ENCODE measurements at regions not wholly inside any gene's neighbourhood (a gene's known extent, or its start where the extent isn't known, plus 50 kb on each side); places are given as distances from the start of the nearest gene placed in this dataset.

DNA sequence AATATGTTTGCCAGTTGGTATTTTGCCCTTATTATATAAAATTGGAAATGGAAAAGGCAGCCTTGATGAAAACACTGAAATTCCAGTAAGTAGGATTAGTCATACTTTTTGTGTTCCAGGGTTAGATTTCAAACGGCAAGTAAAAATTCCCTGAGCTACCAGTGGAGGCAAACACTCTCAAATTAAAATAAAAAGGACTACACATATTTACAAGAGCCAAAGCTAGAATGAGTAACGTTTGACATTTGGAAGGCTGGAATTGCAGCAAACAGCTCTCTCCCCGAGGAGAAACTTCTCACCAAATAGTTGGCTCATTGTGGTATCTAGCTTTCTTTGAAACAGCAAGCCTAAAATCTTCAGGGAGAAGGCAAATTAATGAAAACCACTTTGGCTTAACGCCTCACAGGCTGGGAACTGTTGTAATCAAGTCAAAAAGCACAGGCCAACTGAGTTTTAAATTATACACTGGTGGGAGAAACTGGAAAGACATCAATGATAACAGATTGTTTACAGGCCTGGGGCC, 288.4 kb downstream of the SNX13 start:
- H3K9me3 ChIP-seq (ENCODE audit: control extremely low read depth in 1 of 5, control insufficient read depth in 4 of 5, insufficient read depth in 2 of 5, low read depth in 1 of 5, low read length in 4 of 5) = no peaks in the 10 kb centered on the region
- peaks cover 2 to 7% (median 4%) of the 10 kb centered on the region in 4 experiments for H3K4me1 ChIP-seq (ENCODE audit: control extremely low read depth in 1 of 4, control insufficient read depth in 4 of 4, insufficient read depth in 4 of 4, low read length in 3 of 4)
- H3K27ac ChIP-seq (ENCODE audit: insufficient read depth in 1 of 2, low read depth in 1 of 2, low read length in 2 of 2, poor library complexity in 1 of 2, severe bottlenecking in 2 of 2) = no peak overlapping the region
- WGBS (ENCODE audit: insufficient coverage) = 100% methylated on average over 4 of the region's 4 CpGs
- ChIA-PET POLR2A (no interaction called here), CTCF (interaction anchor here (1.3 kb wide), 1 partner anchor 10 kb away, joined by 5 read pairs; no protein-coding TSS in a partner anchor)
- H3K4me3 ChIP-seq (ENCODE audit: control insufficient read depth in 1 of 7, extremely low read depth in 1 of 7, insufficient read depth in 4 of 7, low read depth in 2 of 7, low read length in 6 of 7) = no peak overlapping the region
- no peaks in the 10 kb centered on the region for H3K27me3 ChIP-seq (replicated peaks in 2 of 5; ENCODE audit: control insufficient read depth in 4 of 5, insufficient read depth in 5 of 5, low read length in 4 of 5)
- H3K36me3 ChIP-seq (ENCODE audit: control insufficient read depth in 4 of 4, insufficient read depth in 4 of 4, low read length in 3 of 4) = no peaks in the 10 kb centered on the region
- no peak for DNase-seq

DNA sequence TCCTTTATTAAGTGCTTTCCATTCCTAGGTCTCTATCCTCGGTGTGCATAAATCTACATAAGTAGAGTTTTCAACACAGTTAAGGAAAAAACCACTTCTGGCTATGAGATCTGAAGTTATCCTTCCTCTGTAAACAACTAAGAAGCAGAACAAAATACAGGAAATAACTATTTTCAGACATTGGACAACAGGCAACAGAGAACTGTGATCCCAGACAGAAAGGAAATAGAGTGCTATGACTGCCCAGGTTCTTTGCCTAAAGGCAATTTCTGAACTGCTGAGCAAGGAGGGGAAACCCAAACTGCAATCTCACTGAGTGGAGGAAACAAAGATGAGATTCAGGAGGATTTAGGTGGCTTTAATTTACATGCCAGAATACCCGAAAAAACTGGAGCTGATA, 285.4 kb downstream of the SNX13 start:
- POLR2A ChIA-PET = no interaction called here
- H3K9me3 ChIP-seq (ENCODE audit: control extremely low read depth in 1 of 5, control insufficient read depth in 4 of 5, insufficient read depth in 2 of 5, low read depth in 1 of 5, low read length in 4 of 5) = no peaks in the 10 kb centered on the region
- H3K4me1 ChIP-seq (ENCODE audit: control extremely low read depth in 1 of 4, control insufficient read depth in 4 of 4, insufficient read depth in 4 of 4, low read length in 3 of 4) = peaks cover 2 to 7% (median 4%) of the 10 kb centered on the region in 4 experiments
- no peak overlapping the region for H3K4me3 ChIP-seq (ENCODE audit: control insufficient read depth in 1 of 7, extremely low read depth in 1 of 7, insufficient read depth in 4 of 7, low read depth in 2 of 7, low read length in 6 of 7)
- 25% methylated on average over 2 of the region's 2 CpGs for WGBS (ENCODE audit: insufficient coverage)
- no peaks in the 10 kb centered on the region for H3K27me3 ChIP-seq (replicated peaks in 2 of 5; ENCODE audit: control insufficient read depth in 4 of 5, insufficient read depth in 5 of 5, low read length in 4 of 5)
- CTCF ChIA-PET = interaction anchor here (0.9 to 1.3 kb wide), 3 partner anchors 8 to 353 kb away, joined by 3 to 6 read pairs (median 5); no protein-coding TSS in a partner anchor
- H3K36me3 ChIP-seq (ENCODE audit: control insufficient read depth in 4 of 4, insufficient read depth in 4 of 4, low read length in 3 of 4) = no peaks in the 10 kb centered on the region
- DNase-seq = peak in 2 of 3 donors; percentile 41 to 73
- H3K27ac ChIP-seq (ENCODE audit: insufficient read depth in 1 of 2, low read depth in 1 of 2, low read length in 2 of 2, poor library complexity in 1 of 2, severe bottlenecking in 2 of 2) = no peak overlapping the region

DNA sequence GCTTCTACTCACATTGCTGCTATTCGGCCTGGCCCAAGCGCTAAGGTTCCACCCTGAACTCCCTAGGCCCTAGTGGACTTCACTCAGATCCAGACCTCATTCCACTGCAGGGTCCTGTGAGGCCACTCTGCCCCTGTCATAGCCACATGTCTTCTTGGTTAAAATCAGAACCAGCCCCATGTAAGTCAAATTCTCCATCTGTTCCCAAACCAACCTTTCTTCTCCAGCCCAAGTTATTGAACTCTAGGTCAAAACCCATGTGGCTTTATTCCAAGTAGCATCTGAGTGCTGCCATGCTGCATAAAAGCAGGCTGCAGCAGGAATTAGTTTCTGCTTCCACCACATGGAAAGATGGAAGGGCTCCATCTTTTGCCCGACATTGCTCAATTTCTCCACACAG, 281.2 kb downstream of the SNX13 start:
- ChIA-PET CTCF (no interaction called here), POLR2A (no interaction called here)
- H3K27ac ChIP-seq (ENCODE audit: insufficient read depth in 1 of 2, low read depth in 1 of 2, low read length in 2 of 2, poor library complexity in 1 of 2, severe bottlenecking in 2 of 2) = no peak overlapping the region
- H3K36me3 ChIP-seq (ENCODE audit: control insufficient read depth in 4 of 4, insufficient read depth in 4 of 4, low read length in 3 of 4) = no peaks in the 10 kb centered on the region
- WGBS (ENCODE audit: insufficient coverage) = 96% methylated on average over 3 of the region's 3 CpGs
- no peak overlapping the region for H3K4me3 ChIP-seq (ENCODE audit: control insufficient read depth in 1 of 7, extremely low read depth in 1 of 7, insufficient read depth in 4 of 7, low read depth in 2 of 7, low read length in 6 of 7)
- peaks cover 2 to 7% (median 4%) of the 10 kb centered on the region in 4 experiments for H3K4me1 ChIP-seq (ENCODE audit: control extremely low read depth in 1 of 4, control insufficient read depth in 4 of 4, insufficient read depth in 4 of 4, low read length in 3 of 4)
- no peaks in the 10 kb centered on the region for H3K27me3 ChIP-seq (replicated peaks in 2 of 5; ENCODE audit: control insufficient read depth in 4 of 5, insufficient read depth in 5 of 5, low read length in 4 of 5)
- no peaks in the 10 kb centered on the region for H3K9me3 ChIP-seq (ENCODE audit: control extremely low read depth in 1 of 5, control insufficient read depth in 4 of 5, insufficient read depth in 2 of 5, low read depth in 1 of 5, low read length in 4 of 5)
- DNase-seq = no peak

DNA sequence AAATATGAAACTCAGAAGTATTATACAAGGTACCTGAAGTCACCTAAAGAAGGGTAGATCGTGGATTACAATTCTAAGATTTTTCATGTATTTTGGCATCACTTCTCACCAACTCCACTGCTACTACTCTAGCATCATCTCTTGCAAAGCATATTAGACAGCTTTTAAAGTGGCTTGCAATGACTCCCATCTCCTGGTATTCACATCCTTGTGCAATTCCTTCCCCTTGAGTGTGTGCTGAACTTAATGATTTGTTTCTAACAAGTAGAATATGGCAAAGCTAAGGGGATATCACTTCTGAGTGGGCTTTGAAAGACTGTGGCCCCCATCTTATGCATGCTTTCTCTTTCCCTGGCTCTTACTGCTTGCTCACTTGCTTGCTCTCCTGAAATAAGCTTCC, 280.2 kb downstream of the SNX13 start:
- no peaks in the 10 kb centered on the region for H3K9me3 ChIP-seq (ENCODE audit: control extremely low read depth in 1 of 5, control insufficient read depth in 4 of 5, insufficient read depth in 2 of 5, low read depth in 1 of 5, low read length in 4 of 5)
- no peaks in the 10 kb centered on the region for H3K36me3 ChIP-seq (ENCODE audit: control insufficient read depth in 4 of 4, insufficient read depth in 4 of 4, low read length in 3 of 4)
- no peak overlapping the region for H3K27ac ChIP-seq (ENCODE audit: insufficient read depth in 1 of 2, low read depth in 1 of 2, low read length in 2 of 2, poor library complexity in 1 of 2, severe bottlenecking in 2 of 2)
- CTCF ChIA-PET = interaction anchor here (1.3 kb wide), 1 partner anchor 13 kb away, joined by 4 read pairs; no protein-coding TSS in a partner anchor
- 80% methylated on average over 1 of the region's 1 CpG for WGBS (ENCODE audit: insufficient coverage)
- POLR2A ChIA-PET = no interaction called here
- H3K27me3 ChIP-seq (replicated peaks in 2 of 5; ENCODE audit: control insufficient read depth in 4 of 5, insufficient read depth in 5 of 5, low read length in 4 of 5) = no peaks in the 10 kb centered on the region
- H3K4me1 ChIP-seq (ENCODE audit: control extremely low read depth in 1 of 4, control insufficient read depth in 4 of 4, insufficient read depth in 4 of 4, low read length in 3 of 4) = peaks cover 0 to 5% (median 2%) of the 10 kb centered on the region in 4 experiments
- no peak for DNase-seq
- H3K4me3 ChIP-seq (ENCODE audit: control insufficient read depth in 1 of 7, extremely low read depth in 1 of 7, insufficient read depth in 4 of 7, low read depth in 2 of 7, low read length in 6 of 7) = no peak overlapping the region

DNA sequence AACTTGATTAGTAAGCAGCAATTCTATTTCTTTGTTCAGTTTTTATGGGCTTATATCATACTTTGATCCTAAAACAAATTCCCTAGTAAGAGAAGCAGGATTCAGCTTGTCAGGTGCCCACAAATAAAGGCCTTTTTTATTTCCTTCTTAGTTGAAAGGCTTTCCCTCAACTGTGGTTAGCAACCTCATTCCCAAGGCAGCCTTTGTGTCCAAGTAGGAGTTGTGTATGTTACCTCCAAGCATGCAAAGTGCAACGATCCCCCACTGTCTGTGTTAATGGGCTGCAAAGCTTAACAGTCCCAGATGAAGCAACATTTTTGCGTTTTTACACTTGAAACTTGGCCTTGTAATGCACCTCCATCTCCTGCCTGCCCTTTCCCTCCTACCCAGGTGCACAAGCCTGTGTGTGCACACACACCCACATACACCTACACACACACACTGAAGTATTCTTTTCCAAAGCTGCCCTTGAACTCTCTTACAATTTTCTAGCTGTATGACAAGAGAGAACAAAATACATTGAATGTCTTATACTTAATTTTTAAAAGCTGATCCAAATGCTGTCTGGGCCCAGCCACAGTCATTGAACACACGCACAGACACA, 278.2 kb downstream of the SNX13 start:
- POLR2A ChIA-PET = no interaction called here
- 88% methylated on average over 2 of the region's 3 CpGs for WGBS (ENCODE audit: insufficient coverage)
- no peak overlapping the region for H3K27ac ChIP-seq (ENCODE audit: insufficient read depth in 1 of 2, low read depth in 1 of 2, low read length in 2 of 2, poor library complexity in 1 of 2, severe bottlenecking in 2 of 2)
- H3K4me1 ChIP-seq (ENCODE audit: control extremely low read depth in 1 of 4, control insufficient read depth in 4 of 4, insufficient read depth in 4 of 4, low read length in 3 of 4) = no peaks in the 10 kb centered on the region
- H3K27me3 ChIP-seq (replicated peaks in 2 of 5; ENCODE audit: control insufficient read depth in 4 of 5, insufficient read depth in 5 of 5, low read length in 4 of 5) = no peaks in the 10 kb centered on the region
- H3K4me3 ChIP-seq (ENCODE audit: control insufficient read depth in 1 of 7, extremely low read depth in 1 of 7, insufficient read depth in 4 of 7, low read depth in 2 of 7, low read length in 6 of 7) = no peak overlapping the region
- no peaks in the 10 kb centered on the region for H3K36me3 ChIP-seq (ENCODE audit: control insufficient read depth in 4 of 4, insufficient read depth in 4 of 4, low read length in 3 of 4)
- DNase-seq = no peak
- CTCF ChIA-PET = interaction anchor here (0.9 kb wide), 1 partner anchor 39 kb away, joined by 3 read pairs; no protein-coding TSS in a partner anchor
- H3K9me3 ChIP-seq (ENCODE audit: control extremely low read depth in 1 of 5, control insufficient read depth in 4 of 5, insufficient read depth in 2 of 5, low read depth in 1 of 5, low read length in 4 of 5) = no peaks in the 10 kb centered on the region

DNA sequence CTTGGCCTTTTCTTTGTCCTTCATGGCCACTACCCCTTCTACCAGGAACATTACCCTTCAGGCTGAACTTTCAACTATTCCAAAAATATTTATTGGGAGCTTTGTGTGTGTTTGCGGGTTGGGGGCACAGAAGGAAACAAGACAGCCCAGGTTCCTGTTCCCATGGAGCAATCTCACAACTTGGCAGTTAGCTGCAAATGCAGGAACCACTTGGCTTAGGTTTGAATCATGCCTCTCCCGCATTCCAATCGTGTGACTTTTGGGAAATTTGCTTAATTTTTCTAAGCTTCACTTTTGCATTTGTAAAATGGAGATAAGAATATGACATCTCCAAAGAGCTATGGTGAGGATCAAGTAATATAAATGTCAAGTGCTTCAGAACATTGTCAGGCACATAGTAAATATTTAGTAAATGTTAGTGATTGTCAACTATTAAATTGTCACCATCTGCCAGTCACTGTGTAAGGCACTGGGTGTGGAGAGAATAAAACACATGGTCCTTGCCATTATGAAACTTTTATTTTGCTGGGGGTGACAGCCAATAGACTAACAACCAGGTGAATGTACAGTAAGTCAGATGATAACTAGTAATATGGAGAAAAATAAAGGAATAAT, 277.1 kb downstream of the SNX13 start:
- H3K9me3 ChIP-seq (ENCODE audit: control extremely low read depth in 1 of 5, control insufficient read depth in 4 of 5, insufficient read depth in 2 of 5, low read depth in 1 of 5, low read length in 4 of 5) = no peaks in the 10 kb centered on the region
- H3K4me3 ChIP-seq (ENCODE audit: control insufficient read depth in 1 of 7, extremely low read depth in 1 of 7, insufficient read depth in 4 of 7, low read depth in 2 of 7, low read length in 6 of 7) = no peak overlapping the region
- H3K4me1 ChIP-seq (ENCODE audit: control extremely low read depth in 1 of 4, control insufficient read depth in 4 of 4, insufficient read depth in 4 of 4, low read length in 3 of 4) = no peaks in the 10 kb centered on the region
- DNase-seq = no peak
- CTCF ChIA-PET = no interaction called here
- H3K27me3 ChIP-seq (replicated peaks in 2 of 5; ENCODE audit: control insufficient read depth in 4 of 5, insufficient read depth in 5 of 5, low read length in 4 of 5) = no peaks in the 10 kb centered on the region
- POLR2A ChIA-PET = interaction anchor here (0.6 kb wide), 1 partner anchor 30 kb away, joined by 3 read pairs; no protein-coding TSS in a partner anchor
- H3K27ac ChIP-seq (ENCODE audit: insufficient read depth in 1 of 2, low read depth in 1 of 2, low read length in 2 of 2, poor library complexity in 1 of 2, severe bottlenecking in 2 of 2) = no peak overlapping the region
- 100% methylated on average over 3 of the region's 3 CpGs for WGBS (ENCODE audit: insufficient coverage)
- H3K36me3 ChIP-seq (ENCODE audit: control insufficient read depth in 4 of 4, insufficient read depth in 4 of 4, low read length in 3 of 4) = no peaks in the 10 kb centered on the region

DNA sequence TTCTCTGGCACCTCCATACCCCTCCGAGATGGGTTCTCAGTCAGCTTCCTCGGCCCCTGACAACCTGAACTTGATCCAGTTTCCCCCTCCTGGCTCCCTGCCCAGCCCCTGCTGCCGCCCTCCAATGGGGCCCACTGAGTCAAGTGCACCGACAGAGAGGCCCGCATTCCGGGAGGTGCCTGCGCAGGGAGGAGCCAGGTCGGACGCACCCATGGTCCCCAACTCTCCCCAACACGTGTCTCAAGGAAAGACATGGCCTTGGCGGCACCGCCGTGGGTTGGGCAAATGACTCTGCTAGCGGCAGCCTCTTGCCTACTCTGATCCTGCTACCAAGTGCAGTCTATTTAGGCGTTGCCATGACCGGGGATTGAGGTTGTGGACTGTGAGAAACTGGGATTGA, 275.3 kb downstream of the SNX13 start:
- DNase-seq = no peak
- no peaks in the 10 kb centered on the region for H3K9me3 ChIP-seq (ENCODE audit: control extremely low read depth in 1 of 5, control insufficient read depth in 4 of 5, insufficient read depth in 2 of 5, low read depth in 1 of 5, low read length in 4 of 5)
- ChIA-PET CTCF (no interaction called here), POLR2A (no interaction called here)
- H3K27ac ChIP-seq (ENCODE audit: insufficient read depth in 1 of 2, low read depth in 1 of 2, low read length in 2 of 2, poor library complexity in 1 of 2, severe bottlenecking in 2 of 2) = no peak overlapping the region
- 99% methylated on average over 12 of the region's 16 CpGs for WGBS (ENCODE audit: insufficient coverage)
- no peak overlapping the region for H3K4me3 ChIP-seq (ENCODE audit: control insufficient read depth in 1 of 7, extremely low read depth in 1 of 7, insufficient read depth in 4 of 7, low read depth in 2 of 7, low read length in 6 of 7)
- H3K27me3 ChIP-seq (replicated peaks in 2 of 5; ENCODE audit: control insufficient read depth in 4 of 5, insufficient read depth in 5 of 5, low read length in 4 of 5) = no peaks in the 10 kb centered on the region
- no peaks in the 10 kb centered on the region for H3K36me3 ChIP-seq (ENCODE audit: control insufficient read depth in 4 of 4, insufficient read depth in 4 of 4, low read length in 3 of 4)
- H3K4me1 ChIP-seq (ENCODE audit: control extremely low read depth in 1 of 4, control insufficient read depth in 4 of 4, insufficient read depth in 4 of 4, low read length in 3 of 4) = no peaks in the 10 kb centered on the region
